ENCODE measurements at regions not wholly inside any gene's neighbourhood (a gene's known extent, or its start where the extent isn't known, plus 50 kb on each side); places are given as distances from the start of the nearest gene placed in this dataset.

DNA sequence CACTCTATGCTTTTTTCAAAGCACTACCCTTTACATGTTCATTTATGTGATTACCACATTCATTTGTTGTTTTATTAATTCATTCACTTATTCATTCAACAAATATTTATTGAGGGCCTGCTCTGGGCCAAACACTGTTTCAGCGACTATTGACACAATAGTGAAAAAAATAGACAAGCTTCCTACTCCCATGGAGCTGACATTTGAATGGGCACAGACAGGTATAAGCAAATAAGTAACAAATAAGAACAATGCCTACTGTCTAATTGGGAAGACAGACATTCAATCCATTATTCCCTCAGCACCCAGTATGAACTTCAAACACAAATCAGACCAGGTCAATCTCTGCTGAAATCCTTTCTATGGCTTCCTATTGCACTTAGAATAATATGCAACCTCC lies 156.9 kb upstream of the NR3C1 start:
- TF ChIP-seq, protein P1, sequence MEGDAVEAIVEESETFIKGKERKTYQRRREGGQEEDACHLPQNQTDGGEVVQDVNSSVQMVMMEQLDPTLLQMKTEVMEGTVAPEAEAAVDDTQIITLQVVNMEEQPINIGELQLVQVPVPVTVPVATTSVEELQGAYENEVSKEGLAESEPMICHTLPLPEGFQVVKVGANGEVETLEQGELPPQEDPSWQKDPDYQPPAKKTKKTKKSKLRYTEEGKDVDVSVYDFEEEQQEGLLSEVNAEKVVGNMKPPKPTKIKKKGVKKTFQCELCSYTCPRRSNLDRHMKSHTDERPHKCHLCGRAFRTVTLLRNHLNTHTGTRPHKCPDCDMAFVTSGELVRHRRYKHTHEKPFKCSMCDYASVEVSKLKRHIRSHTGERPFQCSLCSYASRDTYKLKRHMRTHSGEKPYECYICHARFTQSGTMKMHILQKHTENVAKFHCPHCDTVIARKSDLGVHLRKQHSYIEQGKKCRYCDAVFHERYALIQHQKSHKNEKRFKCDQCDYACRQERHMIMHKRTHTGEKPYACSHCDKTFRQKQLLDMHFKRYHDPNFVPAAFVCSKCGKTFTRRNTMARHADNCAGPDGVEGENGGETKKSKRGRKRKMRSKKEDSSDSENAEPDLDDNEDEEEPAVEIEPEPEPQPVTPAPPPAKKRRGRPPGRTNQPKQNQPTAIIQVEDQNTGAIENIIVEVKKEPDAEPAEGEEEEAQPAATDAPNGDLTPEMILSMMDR (conservative IDR thresholded peaks at IDR 0.05; ENCODE audit: low read depth, low read length) = no peak
- no peak for TF ChIP-seq EZH2 (IDR thresholded peaks at IDR 0.05; ENCODE audit: borderline replicate concordance, low read depth, low read length, poor library complexity, severe bottlenecking)
